ENCODE measurements at regions not wholly inside any gene's neighbourhood (a gene's known extent, or its start where the extent isn't known, plus 50 kb on each side); places are given as distances from the start of the nearest gene placed in this dataset.

- TF ChIP-seq EZH2 (IDR thresholded peaks at IDR 0.05; ENCODE audit: borderline replicate concordance, low read length) (no peak), CTCF (IDR thresholded peaks at IDR 0.05; ENCODE audit: low read length) (no peak)
Observed at GRCh38 chr2:45178359-45178758, 169.1 kb upstream of the SIX2 start.

Data from OCI-LY1 (cell line).